ENCODE measurements at regions not wholly inside any gene's neighbourhood (a gene's known extent, or its start where the extent isn't known, plus 50 kb on each side); places are given as distances from the start of the nearest gene placed in this dataset.

GRCh38 chr6:165034271-165034741, 275.1 kb downstream of the C6orf118 start:
- Mint-ChIP-seq H3K9me3 (ENCODE audit: unreplicated experiment) (peaks cover 8% of the 10 kb centered on the region), H3K4me1 (ENCODE audit: insufficient read depth, unreplicated experiment) (peaks cover 18% of the 10 kb centered on the region), H3K27me3 (ENCODE audit: insufficient read depth, unreplicated experiment) (no peaks in the 10 kb centered on the region), H3K36me3 (ENCODE audit: insufficient read depth, unreplicated experiment) (no peaks in the 10 kb centered on the region), H3K4me3 (ENCODE audit: unreplicated experiment) (no peak overlapping the region), H3K27ac (ENCODE audit: low read depth, unreplicated experiment) (no peak overlapping the region)
- DNase-seq (ENCODE audit: unreplicated experiment), result peak; percentile 20
- no TSS peak for BruUV-seq (replicated peaks)
- TF ChIP-seq CTCF (IDR thresholded peaks at IDR 0.05; ENCODE audit: unreplicated experiment), result no peak
- POLR2A ChIA-PET, result interaction anchor here (0.6 to 1.1 kb wide), 2 partner anchors 21 to 1950 kb away, joined by 3 read pairs; no protein-coding TSS in a partner anchor
- CTCF ChIA-PET, result no interaction called here
- intact Hi-C loops (cut with micrococcal nuclease), result no loop called here

GRCh38 chr6:165031502-165031901, 277.9 kb downstream of the C6orf118 start:
- DNase-seq (ENCODE audit: unreplicated experiment), result no peak
- H3K27ac Mint-ChIP-seq (ENCODE audit: low read depth, unreplicated experiment), result no peak overlapping the region
- no peaks in the 10 kb centered on the region for H3K36me3 Mint-ChIP-seq (ENCODE audit: insufficient read depth, unreplicated experiment)
- H3K4me3 Mint-ChIP-seq (ENCODE audit: unreplicated experiment), result no peak overlapping the region
- ChIA-PET POLR2A (interaction anchor here (1.5 kb wide), 1 partner anchor 24 kb away, joined by 4 read pairs; no protein-coding TSS in a partner anchor), CTCF (no interaction called here)
- H3K9me3 Mint-ChIP-seq (ENCODE audit: unreplicated experiment), result peaks cover 8% of the 10 kb centered on the region
- no peaks in the 10 kb centered on the region for H3K27me3 Mint-ChIP-seq (ENCODE audit: insufficient read depth, unreplicated experiment)
- intact Hi-C loops (cut with micrococcal nuclease), result no loop called here
- peaks cover 18% of the 10 kb centered on the region for H3K4me1 Mint-ChIP-seq (ENCODE audit: insufficient read depth, unreplicated experiment)
- no TSS peak for BruUV-seq (replicated peaks)
- TF ChIP-seq CTCF (IDR thresholded peaks at IDR 0.05; ENCODE audit: unreplicated experiment), result no peak

- H3K27me3 Mint-ChIP-seq (ENCODE audit: insufficient read depth, unreplicated experiment), result no peaks in the 10 kb centered on the region
- CTCF ChIA-PET, result no interaction called here
- POLR2A ChIA-PET, result interaction anchor here (0.8 kb wide), 1 partner anchor 34 kb away, joined by 3 read pairs; no protein-coding TSS in a partner anchor
- TF ChIP-seq CTCF (IDR thresholded peaks at IDR 0.05; ENCODE audit: unreplicated experiment), result no peak
- DNase-seq (ENCODE audit: unreplicated experiment), result no peak
- H3K27ac Mint-ChIP-seq (ENCODE audit: low read depth, unreplicated experiment), result no peak overlapping the region
- no peak overlapping the region for H3K4me3 Mint-ChIP-seq (ENCODE audit: unreplicated experiment)
- H3K4me1 Mint-ChIP-seq (ENCODE audit: insufficient read depth, unreplicated experiment), result no peaks in the 10 kb centered on the region
- intact Hi-C loops (cut with micrococcal nuclease), result no loop called here
- no peaks in the 10 kb centered on the region for H3K36me3 Mint-ChIP-seq (ENCODE audit: insufficient read depth, unreplicated experiment)
- BruUV-seq (replicated peaks), result no TSS peak
- no peaks in the 10 kb centered on the region for H3K9me3 Mint-ChIP-seq (ENCODE audit: unreplicated experiment)
Measured at GRCh38 chr6:165025040-165025439, 284.4 kb downstream of the C6orf118 start.

- BruUV-seq (replicated peaks), result no TSS peak
- no peak for DNase-seq (ENCODE audit: unreplicated experiment)
- H3K4me1 Mint-ChIP-seq (ENCODE audit: insufficient read depth, unreplicated experiment), result no peaks in the 10 kb centered on the region
- H3K27me3 Mint-ChIP-seq (ENCODE audit: insufficient read depth, unreplicated experiment), result no peaks in the 10 kb centered on the region
- H3K36me3 Mint-ChIP-seq (ENCODE audit: insufficient read depth, unreplicated experiment), result no peaks in the 10 kb centered on the region
- no peak overlapping the region for H3K4me3 Mint-ChIP-seq (ENCODE audit: unreplicated experiment)
- TF ChIP-seq CTCF (IDR thresholded peaks at IDR 0.05; ENCODE audit: unreplicated experiment), result no peak
- intact Hi-C loops (cut with micrococcal nuclease), result no loop called here
- CTCF ChIA-PET, result no interaction called here
- H3K9me3 Mint-ChIP-seq (ENCODE audit: unreplicated experiment), result no peaks in the 10 kb centered on the region
- POLR2A ChIA-PET, result no interaction called here
- no peak overlapping the region for H3K27ac Mint-ChIP-seq (ENCODE audit: low read depth, unreplicated experiment)
Measured at GRCh38 chr6:165019681-165020080, 289.7 kb downstream of the C6orf118 start.
